ENCODE measurements at regions not wholly inside any gene's neighbourhood (a gene's known extent, or its start where the extent isn't known, plus 50 kb on each side); places are given as distances from the start of the nearest gene placed in this dataset.

- TF ChIP-seq FOXP2 (optimal IDR thresholded peaks at IDR 0.05; ENCODE audit: borderline replicate concordance, extremely low read depth, extremely low read length, insufficient read depth) (no peak), TAF1 (IDR thresholded peaks at IDR 0.05; ENCODE audit: borderline replicate concordance, insufficient read depth, low read length) (no peak), SIN3A (IDR thresholded peaks at IDR 0.05; ENCODE audit: borderline replicate concordance, insufficient read depth, low read length) (no peak)
- TF ChIP-seq, protein P1, sequence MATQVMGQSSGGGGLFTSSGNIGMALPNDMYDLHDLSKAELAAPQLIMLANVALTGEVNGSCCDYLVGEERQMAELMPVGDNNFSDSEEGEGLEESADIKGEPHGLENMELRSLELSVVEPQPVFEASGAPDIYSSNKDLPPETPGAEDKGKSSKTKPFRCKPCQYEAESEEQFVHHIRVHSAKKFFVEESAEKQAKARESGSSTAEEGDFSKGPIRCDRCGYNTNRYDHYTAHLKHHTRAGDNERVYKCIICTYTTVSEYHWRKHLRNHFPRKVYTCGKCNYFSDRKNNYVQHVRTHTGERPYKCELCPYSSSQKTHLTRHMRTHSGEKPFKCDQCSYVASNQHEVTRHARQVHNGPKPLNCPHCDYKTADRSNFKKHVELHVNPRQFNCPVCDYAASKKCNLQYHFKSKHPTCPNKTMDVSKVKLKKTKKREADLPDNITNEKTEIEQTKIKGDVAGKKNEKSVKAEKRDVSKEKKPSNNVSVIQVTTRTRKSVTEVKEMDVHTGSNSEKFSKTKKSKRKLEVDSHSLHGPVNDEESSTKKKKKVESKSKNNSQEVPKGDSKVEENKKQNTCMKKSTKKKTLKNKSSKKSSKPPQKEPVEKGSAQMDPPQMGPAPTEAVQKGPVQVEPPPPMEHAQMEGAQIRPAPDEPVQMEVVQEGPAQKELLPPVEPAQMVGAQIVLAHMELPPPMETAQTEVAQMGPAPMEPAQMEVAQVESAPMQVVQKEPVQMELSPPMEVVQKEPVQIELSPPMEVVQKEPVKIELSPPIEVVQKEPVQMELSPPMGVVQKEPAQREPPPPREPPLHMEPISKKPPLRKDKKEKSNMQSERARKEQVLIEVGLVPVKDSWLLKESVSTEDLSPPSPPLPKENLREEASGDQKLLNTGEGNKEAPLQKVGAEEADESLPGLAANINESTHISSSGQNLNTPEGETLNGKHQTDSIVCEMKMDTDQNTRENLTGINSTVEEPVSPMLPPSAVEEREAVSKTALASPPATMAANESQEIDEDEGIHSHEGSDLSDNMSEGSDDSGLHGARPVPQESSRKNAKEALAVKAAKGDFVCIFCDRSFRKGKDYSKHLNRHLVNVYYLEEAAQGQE (IDR thresholded peaks at IDR 0.05; ENCODE audit: insufficient read depth in 1 of 2, low read depth in 2 of 2, low read length in 2 of 2), result no peak
Observed at GRCh38 chr15:47434596-47434995, 282.7 kb upstream of the SEMA6D start.

DNA sequence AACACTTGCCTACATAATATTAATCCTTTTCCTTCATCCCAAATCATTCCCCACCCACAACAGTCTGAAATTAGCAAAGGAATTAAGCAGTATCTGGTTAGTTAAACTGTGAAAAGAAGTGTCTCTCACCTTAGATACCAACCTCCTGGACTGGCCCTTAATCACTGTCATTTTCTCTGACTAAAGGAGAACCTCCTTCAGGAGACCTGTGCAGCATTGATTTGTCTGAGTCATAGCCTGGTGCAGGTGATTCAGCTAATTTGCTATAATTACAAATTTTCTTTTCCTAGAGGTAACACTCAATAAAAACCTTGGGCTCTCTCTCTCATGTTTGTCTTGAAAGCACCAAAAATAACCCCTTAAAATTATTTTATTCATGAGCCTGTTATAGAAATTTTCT is 279.8 kb upstream of the SEMA6D start:
- TF ChIP-seq, protein P1 (IDR thresholded peaks at IDR 0.05; ENCODE audit: insufficient read depth in 1 of 2, low read depth in 2 of 2, low read length in 2 of 2), result no peak
- TF ChIP-seq POLR2AphosphoS5 (IDR thresholded peaks at IDR 0.05; ENCODE audit: low read depth, low read length) (no peak), FOXP2 (optimal IDR thresholded peaks at IDR 0.05; ENCODE audit: borderline replicate concordance, extremely low read depth, extremely low read length, insufficient read depth) (no peak), TAF1 (IDR thresholded peaks at IDR 0.05; ENCODE audit: borderline replicate concordance, insufficient read depth, low read length) (no peak), SIN3A (IDR thresholded peaks at IDR 0.05; ENCODE audit: borderline replicate concordance, insufficient read depth, low read length) (no peak)

DNA sequence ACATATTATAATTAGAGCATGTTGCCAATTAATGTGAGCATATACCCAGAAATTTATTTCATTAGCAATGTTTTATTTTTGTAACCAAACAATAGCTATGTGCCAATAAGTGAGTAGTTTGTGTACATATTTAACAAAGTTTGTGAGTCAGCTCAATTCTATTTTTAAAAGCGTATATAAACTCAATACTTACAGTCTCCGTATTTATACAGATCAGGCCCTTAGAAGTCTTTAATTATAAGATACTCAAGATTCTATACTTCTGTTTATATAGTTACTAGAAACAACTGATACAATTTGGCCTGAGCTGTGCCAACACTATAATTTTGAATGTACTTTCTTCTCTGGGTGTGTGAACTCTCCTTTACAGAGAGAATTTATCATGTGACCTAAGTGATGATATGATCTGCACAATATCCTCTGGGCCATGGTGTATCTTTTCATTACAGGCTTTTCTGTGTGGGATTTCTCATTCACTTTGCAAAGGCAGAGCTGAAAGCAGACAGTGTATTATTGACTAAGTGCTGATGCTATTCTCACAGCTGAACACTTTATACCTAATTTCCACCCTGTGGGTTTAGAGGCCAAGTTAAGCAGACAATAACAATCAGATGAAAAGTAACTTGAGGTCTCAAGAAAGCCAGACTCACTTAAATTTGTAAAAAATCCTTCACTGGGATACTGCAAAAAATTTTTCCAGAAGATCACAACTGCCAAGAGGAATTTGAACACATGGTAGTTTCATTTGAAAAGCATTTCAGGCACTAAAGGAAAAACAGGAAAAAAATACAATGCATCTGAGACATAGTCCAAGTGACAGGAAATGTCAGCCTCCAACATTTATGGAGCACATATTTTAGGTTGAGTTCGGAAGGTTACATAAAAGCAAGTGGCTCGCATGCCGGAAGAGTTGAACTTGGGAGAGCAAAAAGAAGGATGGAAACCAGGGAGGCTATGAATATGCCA is 277.9 kb upstream of the SEMA6D start:
- TF ChIP-seq FOXP2 (optimal IDR thresholded peaks at IDR 0.05; ENCODE audit: borderline replicate concordance, extremely low read depth, extremely low read length, insufficient read depth) (no peak), POLR2AphosphoS5 (IDR thresholded peaks at IDR 0.05; ENCODE audit: low read depth, low read length) (no peak), SIN3A (IDR thresholded peaks at IDR 0.05; ENCODE audit: borderline replicate concordance, insufficient read depth, low read length) (no peak), TAF1 (IDR thresholded peaks at IDR 0.05; ENCODE audit: borderline replicate concordance, insufficient read depth, low read length) (no peak)
- TF ChIP-seq, protein P1 (IDR thresholded peaks at IDR 0.05; ENCODE audit: insufficient read depth in 1 of 2, low read depth in 2 of 2, low read length in 2 of 2), result no peak

DNA sequence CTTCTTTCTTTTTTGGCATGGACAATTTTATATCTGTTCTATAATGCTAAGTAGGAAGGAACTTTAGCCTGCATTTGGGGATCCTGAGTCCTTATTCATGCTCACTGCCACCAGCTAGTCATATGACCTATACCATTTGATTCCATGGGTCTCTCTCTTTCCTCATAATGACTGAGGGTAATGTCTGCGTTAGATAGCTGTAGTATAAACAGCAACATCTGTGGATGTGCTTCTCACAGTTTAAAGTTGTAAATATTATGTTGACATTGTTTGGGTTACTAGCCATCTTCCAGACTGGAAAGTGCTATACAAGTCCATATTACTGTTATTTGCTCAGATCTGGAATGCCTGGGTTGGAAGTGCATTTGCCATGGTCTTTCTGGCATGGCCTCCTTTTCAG is 274.9 kb upstream of the SEMA6D start:
- no peak for TF ChIP-seq SIN3A (IDR thresholded peaks at IDR 0.05; ENCODE audit: borderline replicate concordance, insufficient read depth, low read length)

DNA sequence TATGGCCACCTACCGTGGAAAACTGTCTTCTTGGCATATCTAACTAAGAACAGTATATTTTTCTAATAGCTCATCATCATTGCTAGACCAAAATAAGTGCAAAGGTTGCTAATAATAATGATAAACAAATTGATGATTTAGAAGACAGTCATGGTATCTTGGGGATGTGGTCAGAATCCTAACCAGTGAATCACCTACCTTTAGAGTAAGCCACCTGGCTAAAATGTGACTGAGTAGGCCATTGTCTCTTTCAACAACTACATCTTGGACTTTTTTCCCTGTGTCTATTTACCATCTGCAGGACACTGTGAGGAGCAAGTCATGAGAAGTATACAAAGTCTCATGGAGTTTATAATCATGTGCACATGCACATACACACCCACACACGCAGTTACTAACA is 273.5 kb upstream of the SEMA6D start:
- TF ChIP-seq FOXP2 (optimal IDR thresholded peaks at IDR 0.05; ENCODE audit: borderline replicate concordance, extremely low read depth, extremely low read length, insufficient read depth), result no peak
- TF ChIP-seq, protein P1 (IDR thresholded peaks at IDR 0.05; ENCODE audit: insufficient read depth in 1 of 2, low read depth in 2 of 2, low read length in 2 of 2), result no peak
- no peak for TF ChIP-seq POLR2AphosphoS5 (IDR thresholded peaks at IDR 0.05; ENCODE audit: low read depth, low read length)
- TF ChIP-seq SIN3A (IDR thresholded peaks at IDR 0.05; ENCODE audit: borderline replicate concordance, insufficient read depth, low read length), result no peak
- TF ChIP-seq TAF1 (IDR thresholded peaks at IDR 0.05; ENCODE audit: borderline replicate concordance, insufficient read depth, low read length), result no peak
